CD14-positive monocyte (primary cell): ENCODE measurements at regions not wholly inside any gene's neighbourhood (a gene's known extent, or its start where the extent isn't known, plus 50 kb on each side); places are given as distances from the start of the nearest gene placed in this dataset.

ENCODE experiments used
- DNase-seq, 3 donors: peaks; one replicate each; pipeline ENCODE4 v3.0.0-alpha.2; 2011 to 2022
- H2AFZ ChIP-seq: 2 replicates; pipeline ENCODE4 v1.6.0; 2012; ENCODE audit warnings: mild to moderate bottlenecking, low read depth, low read length, inconsistent platforms; ENCODE audit not compliant: insufficient read depth, poor library complexity, severe bottlenecking
- H3K27ac ChIP-seq, 2 donors: 1 replicate in 1 of 2; 2 replicates in 1 of 2; pipeline ENCODE4 v1.5.1; 2012 to 2013; ENCODE audit warnings: low read length in 2 of 2, control low read depth in 1 of 2, inconsistent platforms in 1 of 2, low read depth in 1 of 2, mild to moderate bottlenecking in 1 of 2
- H3K27me3 ChIP-seq, 2 donors: one replicate each; pipeline versions ENCODE4 v1.6.0 to v1.6.1; 2011 to 2013; ENCODE audit warnings: low read length in 2 of 2; ENCODE audit not compliant: control insufficient read depth in 2 of 2, insufficient read depth in 2 of 2
- H3K36me3 ChIP-seq, 2 donors: replicated peaks in 1 of 2; 1 replicate in 1 of 2; 2 replicates in 1 of 2; pipeline versions ENCODE4 v1.5.1 to v1.6.1; 2012 to 2013; ENCODE audit warnings: low read length in 2 of 2, control low read depth in 1 of 2, inconsistent platforms in 1 of 2, mild to moderate bottlenecking in 1 of 2; ENCODE audit not compliant: insufficient read depth in 2 of 2, control insufficient read depth in 1 of 2
- H3K4me1 ChIP-seq, 2 donors: 1 replicate in 1 of 2; 2 replicates in 1 of 2; pipeline versions ENCODE4 v1.5.1 to v1.6.1; 2012 to 2013; ENCODE audit warnings: low read length in 2 of 2, control low read depth in 1 of 2, inconsistent platforms in 1 of 2, mild to moderate bottlenecking in 1 of 2, moderate library complexity in 1 of 2; ENCODE audit not compliant: insufficient read depth in 2 of 2, control insufficient read depth in 1 of 2
- H3K4me2 ChIP-seq: replicated peaks from 2 replicates; pipeline ENCODE3; 2012; ENCODE audit warnings: low read length, moderate library complexity, mild to moderate bottlenecking; ENCODE audit not compliant: poor library complexity, severe bottlenecking; ENCODE audit errors: extremely low read depth
- H3K4me3 ChIP-seq, 3 experiments: fragments of 200-600 bp in 1 of 3; sonication (generic) in 1 of 3; replicated peaks in 1 of 3; 1 replicate in 2 of 3; 2 replicates in 1 of 3; pipeline ENCODE4 v1.5.1; 2011 to 2013; ENCODE audit warnings: low read length in 3 of 3, mild to moderate bottlenecking in 3 of 3, control low read depth in 2 of 3, low read depth in 2 of 3, inconsistent platforms in 1 of 3, moderate library complexity in 1 of 3
- H3K79me2 ChIP-seq: 2 replicates; pipeline ENCODE4 v1.6.0; 2012; ENCODE audit warnings: mild to moderate bottlenecking, control low read depth, inconsistent platforms, low read length, moderate library complexity; ENCODE audit not compliant: insufficient read depth
- H3K9ac ChIP-seq: 2 replicates; pipeline ENCODE4 v1.6.0; 2017; ENCODE audit warnings: low read length, mild to moderate bottlenecking; ENCODE audit not compliant: insufficient read depth, poor library complexity, severe bottlenecking
- H3K9me3 ChIP-seq, 2 donors: replicated peaks in 1 of 2; 1 replicate in 1 of 2; 2 replicates in 1 of 2; pipeline versions ENCODE4 v1.5.1 to v1.6.1; 2012 to 2013; ENCODE audit warnings: low read length in 2 of 2, control low read depth in 1 of 2; ENCODE audit not compliant: control insufficient read depth in 1 of 2, insufficient read depth in 1 of 2
- H4K20me1 ChIP-seq: 2 replicates; pipeline ENCODE4 v1.6.0; 2012; ENCODE audit warnings: mild to moderate bottlenecking, low read length, control low read depth, moderate library complexity; ENCODE audit not compliant: insufficient read depth
- H3K27ac Mint-ChIP-seq, 7 donors: one replicate each; pipeline ENCODE4 v1.8.0; 2020; ENCODE audit warnings: mild to moderate bottlenecking in 7 of 7, mixed read lengths in 7 of 7, moderate library complexity in 6 of 7, inconsistent platforms in 2 of 7
- H3K27me3 Mint-ChIP-seq, 3 donors: one replicate each; pipeline ENCODE4 v1.8.0; 2021 to 2022; ENCODE audit warnings: low read depth in 3 of 3, mild to moderate bottlenecking in 3 of 3, mixed read lengths in 3 of 3, moderate library complexity in 3 of 3, inconsistent platforms in 1 of 3
- H3K36me3 Mint-ChIP-seq, 2 donors: one replicate each; pipeline ENCODE4 v1.8.0; 2020; ENCODE audit warnings: mixed read lengths in 2 of 2, inconsistent platforms in 1 of 2, mild to moderate bottlenecking in 1 of 2
- H3K4me1 Mint-ChIP-seq: one replicate; pipeline ENCODE4 v1.8.0; 2020; ENCODE audit warnings: mild to moderate bottlenecking, mixed read lengths
- H3K4me3 Mint-ChIP-seq, 2 donors: one replicate each; pipeline ENCODE4 v1.8.0; 2020; ENCODE audit warnings: mild to moderate bottlenecking in 2 of 2, mixed read lengths in 2 of 2, moderate library complexity in 1 of 2
- H3K9me3 Mint-ChIP-seq, 7 donors: one replicate each; pipeline ENCODE4 v1.8.0; 2020 to 2022; ENCODE audit warnings: mixed read lengths in 7 of 7, mild to moderate bottlenecking in 6 of 7, moderate library complexity in 6 of 7, inconsistent platforms in 2 of 7
- CTCF ChIP-seq: fragments of 200-600 bp; IDR thresholded peaks from one replicate; pipeline ENCODE4 v1.8.0; 2022; ENCODE audit warnings: antibody characterized with exemption, mild to moderate bottlenecking
- WGBS: methylation state at CpG from one replicate; pipeline ENCODE4 v1.1.5; 2013; ENCODE audit warnings: missing lambda C conversion rate; ENCODE audit not compliant: insufficient coverage; 5-methylcytosine and 5-hydroxymethylcytosine counted together
- intact Hi-C, 2 donors: fragments of 100-400 bp; cut with micrococcal nuclease; formaldehyde crosslinking; loops; one replicate each; pipeline versions ENCODE4 v1.15.0 to v1.15.1; 2023

- no peak overlapping the region for H2AFZ ChIP-seq
- peaks cover 20% of the 10 kb centered on the region for H3K4me1 Mint-ChIP-seq
- no peak overlapping the region for H3K4me3 Mint-ChIP-seq
- peaks cover 0 to 4% of the 10 kb centered on the region in 2 donors for H3K9me3 ChIP-seq
- no peak overlapping the region for H3K4me2 ChIP-seq
- intact Hi-C loops: loop anchor here in 1 of 2 donors (2.0 kb wide), 1 partner anchor 115 kb away; no protein-coding TSS in a partner anchor
- H4K20me1 ChIP-seq: no peaks in the 10 kb centered on the region
- H3K9ac ChIP-seq: no peak overlapping the region
- H3K27ac Mint-ChIP-seq: peak overlapping the region in 1 of 7 donors; percentile 73
- no peaks in the 10 kb centered on the region for H3K27me3 ChIP-seq
- H3K36me3 Mint-ChIP-seq: peaks cover 0 to 2% of the 10 kb centered on the region in 2 donors
- H3K36me3 ChIP-seq: no peaks in the 10 kb centered on the region
- H3K4me3 ChIP-seq: no peak overlapping the region
- H3K79me2 ChIP-seq: no peaks in the 10 kb centered on the region
- peaks cover 14 to 17% of the 10 kb centered on the region in 2 donors for H3K4me1 ChIP-seq
- no peak overlapping the region for H3K27ac ChIP-seq
- no peak for TF ChIP-seq CTCF
- H3K9me3 Mint-ChIP-seq: peaks cover 0 to 8% (median 0%) of the 10 kb centered on the region in 7 donors
- H3K27me3 Mint-ChIP-seq: peaks cover 1 to 10% (median 3%) of the 10 kb centered on the region in 3 donors
- DNase-seq: no peak
Observed at GRCh38 chr1:53391982-53392381, 64.1 kb upstream of the LRP8 start.

GRCh38 chr1:53392460-53392859 lies 64.6 kb upstream of the LRP8 start:
- no peaks in the 10 kb centered on the region for H4K20me1 ChIP-seq
- H3K4me3 ChIP-seq: no peak overlapping the region
- peaks cover 0 to 2% of the 10 kb centered on the region in 2 donors for H3K36me3 Mint-ChIP-seq
- peak overlapping the region in 1 of 7 donors; percentile 73 for H3K27ac Mint-ChIP-seq
- WGBS: 95% methylated on average over 11 of the region's 13 CpGs
- no peak overlapping the region for H3K4me3 Mint-ChIP-seq
- H3K4me1 ChIP-seq: peaks cover 14 to 17% of the 10 kb centered on the region in 2 donors
- H3K9ac ChIP-seq: no peak overlapping the region
- TF ChIP-seq CTCF: no peak
- no peak overlapping the region for H3K4me2 ChIP-seq
- H3K79me2 ChIP-seq: no peaks in the 10 kb centered on the region
- no peak overlapping the region for H3K27ac ChIP-seq
- peaks cover 0 to 4% (median 0%) of the 10 kb centered on the region in 7 donors for H3K9me3 Mint-ChIP-seq
- H2AFZ ChIP-seq: no peak overlapping the region
- intact Hi-C loops: loop anchor here in 1 of 2 donors (2.0 kb wide), 1 partner anchor 116 kb away; no protein-coding TSS in a partner anchor
- H3K36me3 ChIP-seq: no peaks in the 10 kb centered on the region
- no peaks in the 10 kb centered on the region for H3K9me3 ChIP-seq
- H3K4me1 Mint-ChIP-seq: peaks cover 20% of the 10 kb centered on the region
- no peak for DNase-seq
- H3K27me3 ChIP-seq: no peaks in the 10 kb centered on the region
- H3K27me3 Mint-ChIP-seq: peaks cover 3 to 10% (median 3%) of the 10 kb centered on the region in 3 donors
